Bronchial epithelial cell (primary cell): ENCODE measurements at regions not wholly inside any gene's neighbourhood (a gene's known extent, or its start where the extent isn't known, plus 50 kb on each side); places are given as distances from the start of the nearest gene placed in this dataset.

Experiments
- DNase-seq: peaks from one replicate; pipeline ENCODE4 v3.0.0-alpha.2; 2010; ENCODE audit warnings: low read depth
- FAIRE-seq: peaks from 2 replicates; lab custom pipeline; 2011; peaks lifted over from hg19 to GRCh38; lab: Jason Lieb, UNC
- H3K27me3 ChIP-seq: 2 replicates; pipeline ENCODE4 v1.5.1; 2011; ENCODE audit warnings: low read length; ENCODE audit not compliant: control insufficient read depth, insufficient read depth
- H3K36me3 ChIP-seq: 2 replicates; pipeline ENCODE4 v1.5.1; 2011; ENCODE audit warnings: low read length; ENCODE audit not compliant: control insufficient read depth, insufficient read depth
- H3K4me3 ChIP-seq: 2 replicates; pipeline ENCODE4 v1.5.1; 2011; ENCODE audit warnings: mild to moderate bottlenecking, low read depth, low read length, control low read depth
- TF ChIP-seq, protein P1 (sequence below): IDR thresholded peaks from 2 replicates; pipeline ENCODE4 v1.5.1; 2011; ENCODE audit warnings: mild to moderate bottlenecking, moderate library complexity, low read length, control low read depth, inconsistent platforms; ENCODE audit not compliant: insufficient read depth, severe bottlenecking

DNA sequence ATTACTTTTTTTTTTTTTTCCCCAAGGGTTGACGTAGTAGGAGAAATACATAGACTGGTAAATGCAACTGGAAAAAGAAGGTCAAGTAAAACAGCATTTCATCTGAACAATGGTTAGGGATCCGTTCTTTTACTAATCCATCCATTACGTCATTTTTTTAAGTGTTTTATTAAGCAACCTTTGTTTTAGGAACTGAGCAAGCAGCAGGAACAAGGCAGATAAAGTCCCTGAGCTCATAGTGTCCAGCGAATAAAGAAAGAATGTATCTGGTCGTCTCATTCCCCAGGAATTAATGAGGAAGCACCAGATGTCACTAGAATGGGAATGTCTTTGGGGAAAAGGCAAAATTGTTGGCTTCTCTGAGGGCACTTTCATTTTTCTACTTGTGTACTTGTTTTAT is 842.4 kb downstream of the TDRD15 start:
- Histone ChIP-seq H3K4me3 (no peak overlapping the region), H3K27me3 (no peaks in the 10 kb centered on the region), H3K36me3 (no peaks in the 10 kb centered on the region)
- no peak for FAIRE-seq
- TF ChIP-seq, protein P1, sequence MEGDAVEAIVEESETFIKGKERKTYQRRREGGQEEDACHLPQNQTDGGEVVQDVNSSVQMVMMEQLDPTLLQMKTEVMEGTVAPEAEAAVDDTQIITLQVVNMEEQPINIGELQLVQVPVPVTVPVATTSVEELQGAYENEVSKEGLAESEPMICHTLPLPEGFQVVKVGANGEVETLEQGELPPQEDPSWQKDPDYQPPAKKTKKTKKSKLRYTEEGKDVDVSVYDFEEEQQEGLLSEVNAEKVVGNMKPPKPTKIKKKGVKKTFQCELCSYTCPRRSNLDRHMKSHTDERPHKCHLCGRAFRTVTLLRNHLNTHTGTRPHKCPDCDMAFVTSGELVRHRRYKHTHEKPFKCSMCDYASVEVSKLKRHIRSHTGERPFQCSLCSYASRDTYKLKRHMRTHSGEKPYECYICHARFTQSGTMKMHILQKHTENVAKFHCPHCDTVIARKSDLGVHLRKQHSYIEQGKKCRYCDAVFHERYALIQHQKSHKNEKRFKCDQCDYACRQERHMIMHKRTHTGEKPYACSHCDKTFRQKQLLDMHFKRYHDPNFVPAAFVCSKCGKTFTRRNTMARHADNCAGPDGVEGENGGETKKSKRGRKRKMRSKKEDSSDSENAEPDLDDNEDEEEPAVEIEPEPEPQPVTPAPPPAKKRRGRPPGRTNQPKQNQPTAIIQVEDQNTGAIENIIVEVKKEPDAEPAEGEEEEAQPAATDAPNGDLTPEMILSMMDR = no peak
- DNase-seq = no peak

DNA sequence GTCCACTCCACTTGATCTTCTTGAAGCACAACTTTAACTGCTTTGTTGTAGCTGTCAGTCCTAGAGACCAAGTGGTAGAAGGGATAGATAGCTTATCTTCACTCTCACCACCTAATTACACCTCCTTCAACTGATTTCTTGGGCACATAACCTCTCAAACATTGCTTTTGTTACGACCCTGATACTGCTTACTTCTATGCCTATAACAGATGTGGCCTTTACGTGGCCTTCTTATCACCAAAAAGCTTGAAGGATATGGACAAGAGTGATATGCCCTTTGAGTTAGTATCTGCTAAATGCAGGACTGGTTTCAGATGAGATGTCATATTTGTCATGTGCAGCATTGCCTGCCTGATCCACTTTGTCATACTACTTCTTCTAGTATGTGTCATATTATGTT is 847.2 kb downstream of the TDRD15 start:
- FAIRE-seq (no peak), DNase-seq (no peak)
- Histone ChIP-seq H3K36me3 (no peaks in the 10 kb centered on the region), H3K4me3 (no peak overlapping the region), H3K27me3 (no peaks in the 10 kb centered on the region)
- TF ChIP-seq, protein P1 = no peak

DNA sequence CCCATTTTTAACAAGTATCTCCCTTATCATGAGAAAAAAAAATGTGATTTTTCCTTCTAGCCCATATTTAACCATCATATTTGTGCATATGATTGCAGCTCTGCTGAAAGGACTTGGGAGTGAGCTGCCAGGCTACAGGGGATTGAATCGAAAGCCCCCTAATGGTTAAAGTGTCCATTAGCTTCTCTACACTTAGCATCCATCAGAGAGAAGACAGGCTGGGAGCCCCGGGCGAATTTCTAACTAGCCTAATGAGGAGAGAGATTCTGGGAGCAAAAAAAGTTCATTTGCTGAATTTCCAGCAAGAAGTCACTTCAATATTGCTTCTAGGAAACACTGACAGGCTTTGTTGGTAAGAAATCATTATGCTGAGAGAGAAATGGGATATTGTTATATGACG is 848.8 kb downstream of the TDRD15 start:
- DNase-seq (no peak), FAIRE-seq (no peak)
- TF ChIP-seq, protein P1 = no peak
- no peak overlapping the region for H3K4me3 ChIP-seq
- H3K36me3 ChIP-seq = no peaks in the 10 kb centered on the region
- H3K27me3 ChIP-seq = no peaks in the 10 kb centered on the region

DNA sequence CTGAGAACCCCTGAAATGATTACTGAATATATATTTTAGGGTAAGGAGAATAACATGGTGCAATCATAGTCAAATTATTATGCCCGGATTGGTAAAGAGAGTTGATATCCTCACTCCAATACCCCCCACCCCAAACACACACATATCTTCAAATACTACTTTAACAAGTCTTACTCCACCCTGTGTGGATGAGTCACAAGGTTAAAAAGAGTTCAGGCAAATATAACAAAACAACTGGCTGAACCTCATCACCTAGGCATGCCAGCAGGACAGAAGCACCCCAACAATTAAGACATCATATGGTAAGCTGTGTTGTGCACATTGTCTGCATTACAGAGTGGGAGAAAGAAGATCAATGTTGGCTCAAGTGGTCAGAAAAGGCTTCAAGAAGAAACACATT is 857.4 kb downstream of the TDRD15 start:
- TF ChIP-seq, protein P1 = no peak
- DNase-seq (peak; percentile 28), FAIRE-seq (no peak)
- H3K27me3 ChIP-seq = no peaks in the 10 kb centered on the region
- H3K4me3 ChIP-seq = no peak overlapping the region
- H3K36me3 ChIP-seq = no peaks in the 10 kb centered on the region

DNA sequence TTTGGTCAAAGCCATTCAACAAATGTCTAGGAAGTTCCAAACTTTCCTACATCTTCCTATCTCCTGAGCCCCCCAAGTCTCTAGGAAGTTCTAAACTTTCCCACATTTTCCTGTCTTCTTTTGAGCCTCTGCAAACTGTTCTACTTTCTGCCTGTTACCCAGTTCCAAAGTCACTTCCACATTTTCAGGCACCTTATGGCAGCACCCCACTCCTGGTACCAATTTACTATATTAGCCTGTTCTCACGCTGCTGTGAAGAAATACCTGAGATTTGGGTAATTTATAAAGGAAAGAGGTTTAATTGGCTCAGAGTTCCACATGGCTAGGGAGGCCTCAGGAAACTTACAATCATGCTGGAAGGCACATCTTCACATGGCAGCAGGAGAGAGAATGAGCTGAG is 869.2 kb downstream of the TDRD15 start:
- no peak for FAIRE-seq

DNA sequence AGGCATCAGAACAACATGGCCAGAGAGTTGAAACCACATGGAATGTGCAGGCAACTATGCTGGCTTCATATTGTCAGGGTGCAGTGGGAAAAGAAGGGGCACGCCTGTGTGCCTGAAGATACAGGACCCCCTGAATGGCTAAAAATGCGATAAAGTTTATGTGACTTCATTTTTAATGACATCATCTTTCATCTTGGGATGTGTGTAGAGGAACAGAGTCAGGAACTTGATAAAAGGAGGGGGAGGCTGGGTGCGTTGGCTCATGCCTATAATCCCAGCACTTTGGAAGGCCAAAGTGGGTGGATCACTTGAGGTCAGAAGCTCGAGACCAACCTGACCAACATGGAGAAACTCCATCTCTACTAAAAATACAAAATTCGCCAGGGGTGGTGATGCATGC is 872.6 kb downstream of the TDRD15 start:
- FAIRE-seq (no peak), DNase-seq (no peak)
- no peaks in the 10 kb centered on the region for H3K36me3 ChIP-seq
- H3K27me3 ChIP-seq = no peaks in the 10 kb centered on the region
- TF ChIP-seq, protein P1 = no peak
- no peak overlapping the region for H3K4me3 ChIP-seq

More for the DNA sequence above, 869.2 kb downstream of the TDRD15 start:
- TF ChIP-seq, protein P1 = no peak
- Histone ChIP-seq H3K27me3 (no peaks in the 10 kb centered on the region), H3K4me3 (no peak overlapping the region), H3K36me3 (no peaks in the 10 kb centered on the region)
- no peak for DNase-seq
